Dendritic cell treated with granulocyte-macrophage colony-stimulating factor and Interleukin-4, amounts not matched to agents 40 ng/mL and 50 ng/mL, for 4 days (primary cell): ENCODE measurements at regions not wholly inside any gene's neighbourhood (a gene's known extent, or its start where the extent isn't known, plus 50 kb on each side); places are given as distances from the start of the nearest gene placed in this dataset.
"Not testable (repeated sequence)": the region's sequence is repeated elsewhere in the genome, so short reads cannot be mapped to it uniquely, and the experiment has no call there.

ENCODE experiments used
- H3K27ac Mint-ChIP-seq: one replicate; pipeline ENCODE4 v1.8.0; 2022; ENCODE audit warnings: mild to moderate bottlenecking, mixed read lengths
- H3K27me3 Mint-ChIP-seq: one replicate; pipeline ENCODE4 v1.8.0; 2022; ENCODE audit warnings: mild to moderate bottlenecking, mixed read lengths
- H3K36me3 Mint-ChIP-seq: one replicate; pipeline ENCODE4 v1.8.0; 2022; ENCODE audit warnings: low read depth, mixed read lengths
- H3K4me1 Mint-ChIP-seq: one replicate; pipeline ENCODE4 v1.8.0; 2022; ENCODE audit warnings: low read depth, mixed read lengths
- H3K4me3 Mint-ChIP-seq: one replicate; pipeline ENCODE4 v1.8.0; 2022; ENCODE audit warnings: mild to moderate bottlenecking, moderate library complexity, mixed read lengths
- H3K9me3 Mint-ChIP-seq: one replicate; pipeline ENCODE4 v1.8.0; 2022; ENCODE audit warnings: mixed read lengths
- intact Hi-C: fragments of 100-400 bp; cut with micrococcal nuclease; formaldehyde crosslinking; loops from one replicate; pipeline ENCODE4 v1.15.0; 2022

- Mint-ChIP-seq H3K36me3 (no peaks in the 10 kb centered on the region), H3K27ac (no peak overlapping the region), H3K4me1 (no peaks in the 10 kb centered on the region), H3K27me3 (peaks cover 2% of the 10 kb centered on the region), H3K9me3 (no peaks in the 10 kb centered on the region), H3K4me3 (no peak overlapping the region)
- intact Hi-C loops, result no loop called here
Observed at GRCh38 chr4:55028196-55028595, 97.2 kb downstream of the KDR start.

GRCh38 chr4:55027596-55027995 lies 97.8 kb downstream of the KDR start:
- no peak overlapping the region for H3K27ac Mint-ChIP-seq
- H3K27me3 Mint-ChIP-seq, result peaks cover 2% of the 10 kb centered on the region
- no peaks in the 10 kb centered on the region for H3K4me1 Mint-ChIP-seq
- no peaks in the 10 kb centered on the region for H3K9me3 Mint-ChIP-seq
- intact Hi-C loops, result no loop called here
- H3K4me3 Mint-ChIP-seq, result no peak overlapping the region
- H3K36me3 Mint-ChIP-seq, result no peaks in the 10 kb centered on the region

GRCh38 chr4:55025456-55025855 lies 99.9 kb downstream of the KDR start:
- H3K9me3 Mint-ChIP-seq, intact Hi-C loops, H3K27ac Mint-ChIP-seq, H3K36me3 Mint-ChIP-seq, H3K27me3 Mint-ChIP-seq, H3K4me1 Mint-ChIP-seq, H3K4me3 Mint-ChIP-seq: not testable (repeated sequence)

- Mint-ChIP-seq H3K27me3 (no peaks in the 10 kb centered on the region), H3K4me1 (no peaks in the 10 kb centered on the region), H3K9me3 (peaks cover 9% of the 10 kb centered on the region), H3K36me3 (no peaks in the 10 kb centered on the region), H3K4me3 (no peak overlapping the region), H3K27ac (no peak overlapping the region)
- intact Hi-C loops, result no loop called here
Observed at GRCh38 chr4:55023030-55023429, 102.4 kb downstream of the KDR start.

GRCh38 chr4:55021214-55021613 lies 104.2 kb downstream of the KDR start:
- no peaks in the 10 kb centered on the region for H3K4me1 Mint-ChIP-seq
- no peaks in the 10 kb centered on the region for H3K36me3 Mint-ChIP-seq
- no peaks in the 10 kb centered on the region for H3K27me3 Mint-ChIP-seq
- H3K4me3 Mint-ChIP-seq, result no peak overlapping the region
- H3K27ac Mint-ChIP-seq, result no peak overlapping the region
- peaks cover 9% of the 10 kb centered on the region for H3K9me3 Mint-ChIP-seq
- intact Hi-C loops, result no loop called here

- intact Hi-C loops, result no loop called here
- no peaks in the 10 kb centered on the region for H3K36me3 Mint-ChIP-seq
- no peaks in the 10 kb centered on the region for H3K27me3 Mint-ChIP-seq
- H3K27ac Mint-ChIP-seq, result no peak overlapping the region
- no peaks in the 10 kb centered on the region for H3K4me1 Mint-ChIP-seq
- H3K4me3 Mint-ChIP-seq, result no peak overlapping the region
- peaks cover 9% of the 10 kb centered on the region for H3K9me3 Mint-ChIP-seq
Observed at GRCh38 chr4:55020131-55020530, 105.3 kb downstream of the KDR start.

GRCh38 chr4:55018978-55019377 lies 106.4 kb downstream of the KDR start:
- intact Hi-C loops, result no loop called here
- no peak overlapping the region for H3K27ac Mint-ChIP-seq
- no peaks in the 10 kb centered on the region for H3K36me3 Mint-ChIP-seq
- H3K4me3 Mint-ChIP-seq, result no peak overlapping the region
- H3K4me1 Mint-ChIP-seq, result no peaks in the 10 kb centered on the region
- H3K27me3 Mint-ChIP-seq, result no peaks in the 10 kb centered on the region
- peaks cover 9% of the 10 kb centered on the region for H3K9me3 Mint-ChIP-seq

GRCh38 chr4:55018521-55018920 lies 106.9 kb downstream of the KDR start:
- no peak overlapping the region for H3K4me3 Mint-ChIP-seq
- no peaks in the 10 kb centered on the region for H3K27me3 Mint-ChIP-seq
- intact Hi-C loops, result no loop called here
- no peaks in the 10 kb centered on the region for H3K4me1 Mint-ChIP-seq
- peaks cover 9% of the 10 kb centered on the region for H3K9me3 Mint-ChIP-seq
- no peak overlapping the region for H3K27ac Mint-ChIP-seq
- H3K36me3 Mint-ChIP-seq, result no peaks in the 10 kb centered on the region

GRCh38 chr4:55017406-55017805 lies 108.0 kb downstream of the KDR start:
- Mint-ChIP-seq H3K4me1 (no peaks in the 10 kb centered on the region), H3K9me3 (peaks cover 9% of the 10 kb centered on the region)
- intact Hi-C loops, result no loop called here

GRCh38 chr4:55016131-55016530 lies 109.3 kb downstream of the KDR start:
- no peaks in the 10 kb centered on the region for H3K36me3 Mint-ChIP-seq
- H3K27ac Mint-ChIP-seq, result no peak overlapping the region
- intact Hi-C loops, result no loop called here
- no peaks in the 10 kb centered on the region for H3K9me3 Mint-ChIP-seq
- no peaks in the 10 kb centered on the region for H3K27me3 Mint-ChIP-seq
- no peaks in the 10 kb centered on the region for H3K4me1 Mint-ChIP-seq
- no peak overlapping the region for H3K4me3 Mint-ChIP-seq

More at GRCh38 chr4:55017406-55017805, 108.0 kb downstream of the KDR start:
- Mint-ChIP-seq H3K36me3 (no peaks in the 10 kb centered on the region), H3K27me3 (no peaks in the 10 kb centered on the region), H3K4me3 (no peak overlapping the region), H3K27ac (no peak overlapping the region)

GRCh38 chr4:55014876-55015275 lies 110.5 kb downstream of the KDR start:
- peaks cover 1% of the 10 kb centered on the region for H3K27me3 Mint-ChIP-seq
- H3K27ac Mint-ChIP-seq, result no peak overlapping the region
- H3K4me1 Mint-ChIP-seq, result no peaks in the 10 kb centered on the region
- H3K9me3 Mint-ChIP-seq, result no peaks in the 10 kb centered on the region
- intact Hi-C loops, result no loop called here
- H3K36me3 Mint-ChIP-seq, result no peaks in the 10 kb centered on the region
- H3K4me3 Mint-ChIP-seq, result no peak overlapping the region

- Mint-ChIP-seq H3K4me1 (no peaks in the 10 kb centered on the region), H3K27me3 (peaks cover 1% of the 10 kb centered on the region), H3K9me3 (no peaks in the 10 kb centered on the region), H3K4me3 (no peak overlapping the region), H3K36me3 (no peaks in the 10 kb centered on the region), H3K27ac (no peak overlapping the region)
- intact Hi-C loops, result no loop called here
Observed at GRCh38 chr4:55013431-55013955, 111.9 kb downstream of the KDR start.

- no peaks in the 10 kb centered on the region for H3K4me1 Mint-ChIP-seq
- H3K36me3 Mint-ChIP-seq, result no peaks in the 10 kb centered on the region
- intact Hi-C loops, result no loop called here
- H3K9me3 Mint-ChIP-seq, result no peaks in the 10 kb centered on the region
- no peak overlapping the region for H3K27ac Mint-ChIP-seq
- H3K27me3 Mint-ChIP-seq, result peaks cover 1% of the 10 kb centered on the region
- H3K4me3 Mint-ChIP-seq, result no peak overlapping the region
Observed at GRCh38 chr4:55012363-55013230, 112.8 kb downstream of the KDR start.

- H3K36me3 Mint-ChIP-seq, result no peaks in the 10 kb centered on the region
- H3K9me3 Mint-ChIP-seq, result no peaks in the 10 kb centered on the region
- H3K4me3 Mint-ChIP-seq, result no peak overlapping the region
- no peak overlapping the region for H3K27ac Mint-ChIP-seq
- no peaks in the 10 kb centered on the region for H3K4me1 Mint-ChIP-seq
- intact Hi-C loops, result no loop called here
- H3K27me3 Mint-ChIP-seq, result peaks cover 1% of the 10 kb centered on the region
Observed at GRCh38 chr4:55011761-55012160, 113.6 kb downstream of the KDR start.

- intact Hi-C loops, result no loop called here
Observed at GRCh38 chr4:55010550-55010949, 114.8 kb downstream of the KDR start.

More at GRCh38 chr4:55010550-55010949, 114.8 kb downstream of the KDR start:
- no peak overlapping the region for H3K4me3 Mint-ChIP-seq
- H3K36me3 Mint-ChIP-seq, result no peaks in the 10 kb centered on the region
- no peak overlapping the region for H3K27ac Mint-ChIP-seq
- H3K4me1 Mint-ChIP-seq, result no peaks in the 10 kb centered on the region
- no peaks in the 10 kb centered on the region for H3K9me3 Mint-ChIP-seq
- peaks cover 1% of the 10 kb centered on the region for H3K27me3 Mint-ChIP-seq
